ENCODE measurements at regions not wholly inside any gene's neighbourhood (a gene's known extent, or its start where the extent isn't known, plus 50 kb on each side); places are given as distances from the start of the nearest gene placed in this dataset.

DNA sequence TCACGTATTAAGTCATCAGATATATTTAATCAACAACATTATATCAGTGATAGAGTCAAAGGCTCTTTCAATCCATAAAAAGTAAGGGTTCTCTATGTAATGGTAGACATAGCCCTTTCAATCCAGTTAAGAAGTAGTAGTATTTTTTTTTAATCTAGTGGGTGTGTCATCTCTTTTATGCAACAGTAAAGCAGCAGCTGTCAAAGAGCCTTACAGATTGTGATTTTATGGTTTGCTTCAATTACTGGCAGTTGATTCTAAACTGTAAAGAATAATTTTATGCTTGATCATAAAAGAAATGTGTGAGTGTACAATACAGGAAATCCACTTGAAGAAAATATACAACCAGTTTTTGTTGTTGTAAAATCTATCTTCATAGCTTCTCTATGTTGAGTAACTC, 902.6 kb upstream of the MBL2 start:
- TF ChIP-seq CTCF (conservative IDR thresholded peaks at IDR 0.05) = no peak
- Histone ChIP-seq H3K36me3 (ENCODE audit: control insufficient read depth, insufficient read depth, low read length) (no peaks in the 10 kb centered on the region), H3K4me3 (ENCODE audit: low read length) (no peak overlapping the region), H3K9me3 (ENCODE audit: control insufficient read depth, low read length) (peaks cover 6% of the 10 kb centered on the region), H3K27ac (ENCODE audit: low read depth, low read length) (no peak overlapping the region), H3K9ac (ENCODE audit: extremely low read depth, low read length, poor library complexity, severe bottlenecking) (no peak overlapping the region), H3K4me1 (ENCODE audit: control insufficient read depth, insufficient read depth, low read length) (no peaks in the 10 kb centered on the region), H3K27me3 (ENCODE audit: control insufficient read depth, insufficient read depth, low read length, poor library complexity, severe bottlenecking) (no peaks in the 10 kb centered on the region)
- DNase-seq = no peak
- Mint-ChIP-seq H3K4me1 (no peaks in the 10 kb centered on the region), H3K9me3 (peaks cover 6% of the 10 kb centered on the region), H3K27ac (no peak overlapping the region), H3K27me3 (ENCODE audit: insufficient read depth) (no peaks in the 10 kb centered on the region), H3K4me3 (no peak overlapping the region), H3K36me3 (ENCODE audit: low read depth) (no peaks in the 10 kb centered on the region)
- WGBS, 2 experiments (ENCODE audit: insufficient coverage in 1 of 2, insufficient read length in 1 of 2) = no CpG with 5 or more reads among the region's 1 CpG

DNA sequence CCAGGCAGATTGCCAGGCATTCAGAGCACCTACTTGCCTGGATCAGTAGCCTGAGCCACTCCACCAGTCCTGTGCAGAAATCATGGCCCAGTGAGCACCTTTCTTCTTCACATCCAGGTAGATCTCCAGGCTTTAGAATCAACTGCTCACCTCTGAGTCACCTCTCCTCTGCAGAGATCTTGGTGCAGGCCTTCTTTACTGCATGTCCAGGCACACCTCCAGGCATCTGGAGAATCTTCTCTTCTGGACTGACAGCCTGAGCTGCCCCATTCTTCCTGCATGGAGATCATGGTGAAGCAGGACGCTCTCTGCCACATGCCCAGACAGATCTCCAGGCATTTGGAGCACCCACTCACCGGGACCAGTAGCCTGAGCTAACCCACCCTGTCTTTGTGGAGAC, 894.5 kb upstream of the MBL2 start:
- no peak overlapping the region for H3K4me3 Mint-ChIP-seq
- no peaks in the 10 kb centered on the region for H3K27me3 ChIP-seq (ENCODE audit: control insufficient read depth, insufficient read depth, low read length, poor library complexity, severe bottlenecking)
- H3K27me3 Mint-ChIP-seq (ENCODE audit: insufficient read depth) = no peaks in the 10 kb centered on the region
- peaks cover 46% of the 10 kb centered on the region for H3K9me3 Mint-ChIP-seq
- no peak for TF ChIP-seq CTCF (conservative IDR thresholded peaks at IDR 0.05)
- no peak overlapping the region for H3K27ac ChIP-seq (ENCODE audit: low read depth, low read length)
- H3K4me1 ChIP-seq (ENCODE audit: control insufficient read depth, insufficient read depth, low read length) = no peaks in the 10 kb centered on the region
- H3K4me1 Mint-ChIP-seq = peaks cover 1% of the 10 kb centered on the region
- no peak overlapping the region for H3K27ac Mint-ChIP-seq
- H3K9ac ChIP-seq (ENCODE audit: extremely low read depth, low read length, poor library complexity, severe bottlenecking) = no peak overlapping the region
- H3K4me3 ChIP-seq (ENCODE audit: low read length) = no peak overlapping the region
- H3K36me3 ChIP-seq (ENCODE audit: control insufficient read depth, insufficient read depth, low read length) = no peaks in the 10 kb centered on the region
- H3K9me3 ChIP-seq (ENCODE audit: control insufficient read depth, low read length) = peaks cover 38% of the 10 kb centered on the region
- no peak for DNase-seq
- no peaks in the 10 kb centered on the region for H3K36me3 Mint-ChIP-seq (ENCODE audit: low read depth)
- 84 to 100% methylated on average over 2 of the region's 2 CpGs for WGBS, 2 experiments (ENCODE audit: insufficient coverage in 1 of 2, insufficient read length in 1 of 2)

DNA sequence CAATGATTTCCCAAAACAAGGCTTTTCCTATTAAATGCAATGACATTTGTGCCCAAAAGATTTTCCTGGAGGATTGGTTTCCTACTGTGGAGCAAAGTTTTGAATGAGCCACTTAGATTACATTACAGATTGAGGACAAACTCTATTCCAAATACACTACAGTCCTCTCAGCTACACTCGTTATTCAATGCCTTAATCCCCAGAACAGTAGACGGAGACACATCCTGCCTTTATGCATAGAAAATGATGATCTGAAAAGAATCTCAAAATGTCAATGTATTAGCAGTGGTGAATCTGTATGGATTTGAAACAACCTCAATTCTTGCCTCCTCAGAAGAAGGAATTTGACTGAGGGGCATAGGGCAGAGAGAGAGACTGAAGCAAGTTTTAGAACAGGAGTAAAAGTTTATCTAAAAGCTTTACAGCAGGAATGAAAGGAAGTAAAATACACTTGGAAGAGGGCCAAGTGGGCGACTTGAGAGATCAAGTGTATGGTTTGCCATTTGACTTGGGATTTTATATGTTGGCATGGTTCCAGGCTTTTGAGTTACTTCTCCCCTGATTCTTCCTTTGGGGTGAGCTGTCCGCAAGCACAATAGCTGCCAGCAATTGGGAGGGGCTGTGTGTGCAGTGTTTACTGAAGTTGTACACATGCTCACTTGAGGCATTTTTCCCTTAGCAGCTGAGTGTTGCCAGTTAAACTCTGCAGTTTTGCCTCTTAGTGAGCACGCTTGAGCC, 891.9 kb upstream of the MBL2 start:
- no peak for TF ChIP-seq CTCF (conservative IDR thresholded peaks at IDR 0.05)
- H3K4me1 ChIP-seq (ENCODE audit: control insufficient read depth, insufficient read depth, low read length) = no peaks in the 10 kb centered on the region
- H3K9me3 Mint-ChIP-seq = peaks cover 39% of the 10 kb centered on the region
- no peak overlapping the region for H3K27ac ChIP-seq (ENCODE audit: low read depth, low read length)
- no peak overlapping the region for H3K9ac ChIP-seq (ENCODE audit: extremely low read depth, low read length, poor library complexity, severe bottlenecking)
- peaks cover 1% of the 10 kb centered on the region for H3K4me1 Mint-ChIP-seq
- H3K4me3 Mint-ChIP-seq = no peak overlapping the region
- no peaks in the 10 kb centered on the region for H3K36me3 ChIP-seq (ENCODE audit: control insufficient read depth, insufficient read depth, low read length)
- no peak overlapping the region for H3K4me3 ChIP-seq (ENCODE audit: low read length)
- H3K27ac Mint-ChIP-seq = no peak overlapping the region
- no peak for DNase-seq
- H3K27me3 ChIP-seq (ENCODE audit: control insufficient read depth, insufficient read depth, low read length, poor library complexity, severe bottlenecking) = no peaks in the 10 kb centered on the region
- H3K27me3 Mint-ChIP-seq (ENCODE audit: insufficient read depth) = no peaks in the 10 kb centered on the region
- peaks cover 24% of the 10 kb centered on the region for H3K9me3 ChIP-seq (ENCODE audit: control insufficient read depth, low read length)
- 87 to 92% methylated on average over 2 to 5 of the region's 5 CpGs for WGBS, 2 experiments (ENCODE audit: insufficient coverage in 1 of 2, insufficient read length in 1 of 2)
- no peaks in the 10 kb centered on the region for H3K36me3 Mint-ChIP-seq (ENCODE audit: low read depth)

Measured in endodermal cell (in vitro differentiated cells).